ENCODE measurements at regions not wholly inside any gene's neighbourhood (a gene's known extent, or its start where the extent isn't known, plus 50 kb on each side); places are given as distances from the start of the nearest gene placed in this dataset.

GRCh38 chr20:24117383-24117782, 128.8 kb upstream of the GGTLC1 start:
- no peak overlapping the region for H3K4me3 Mint-ChIP-seq (ENCODE audit: unreplicated experiment)

GRCh38 chr20:24116611-24117010, 128.0 kb upstream of the GGTLC1 start:
- Mint-ChIP-seq H3K9me3 (ENCODE audit: unreplicated experiment) (peaks cover 3% of the 10 kb centered on the region), H3K27me3 (ENCODE audit: unreplicated experiment) (peaks cover 8% of the 10 kb centered on the region), H3K4me1 (ENCODE audit: unreplicated experiment) (peaks cover 14% of the 10 kb centered on the region), H3K36me3 (ENCODE audit: low read depth, unreplicated experiment) (no peaks in the 10 kb centered on the region), H3K4me3 (ENCODE audit: unreplicated experiment) (no peak overlapping the region), H3K27ac (ENCODE audit: unreplicated experiment) (no peak overlapping the region)
- DNase-seq (ENCODE audit: low spot score): no peak
- TF ChIP-seq CTCF (IDR thresholded peaks at IDR 0.05; ENCODE audit: unreplicated experiment): no peak

More at GRCh38 chr20:24117383-24117782, 128.8 kb upstream of the GGTLC1 start:
- Mint-ChIP-seq H3K9me3 (ENCODE audit: unreplicated experiment) (peaks cover 3% of the 10 kb centered on the region), H3K36me3 (ENCODE audit: low read depth, unreplicated experiment) (no peaks in the 10 kb centered on the region), H3K4me1 (ENCODE audit: unreplicated experiment) (peaks cover 14% of the 10 kb centered on the region), H3K27ac (ENCODE audit: unreplicated experiment) (no peak overlapping the region), H3K27me3 (ENCODE audit: unreplicated experiment) (peaks cover 8% of the 10 kb centered on the region)
- DNase-seq (ENCODE audit: low spot score): no peak
- TF ChIP-seq CTCF (IDR thresholded peaks at IDR 0.05; ENCODE audit: unreplicated experiment): no peak

GRCh38 chr20:24112360-24112759, 123.8 kb upstream of the GGTLC1 start:
- TF ChIP-seq CTCF (IDR thresholded peaks at IDR 0.05; ENCODE audit: unreplicated experiment): no peak
- peaks cover 8% of the 10 kb centered on the region for H3K4me1 Mint-ChIP-seq (ENCODE audit: unreplicated experiment)
- H3K36me3 Mint-ChIP-seq (ENCODE audit: low read depth, unreplicated experiment): no peaks in the 10 kb centered on the region
- H3K27me3 Mint-ChIP-seq (ENCODE audit: unreplicated experiment): peaks cover 1% of the 10 kb centered on the region
- H3K4me3 Mint-ChIP-seq (ENCODE audit: unreplicated experiment): no peak overlapping the region
- H3K27ac Mint-ChIP-seq (ENCODE audit: unreplicated experiment): no peak overlapping the region
- no peaks in the 10 kb centered on the region for H3K9me3 Mint-ChIP-seq (ENCODE audit: unreplicated experiment)
- DNase-seq (ENCODE audit: low spot score): no peak

- TF ChIP-seq CTCF (IDR thresholded peaks at IDR 0.05; ENCODE audit: unreplicated experiment): no peak
- Mint-ChIP-seq H3K36me3 (ENCODE audit: low read depth, unreplicated experiment) (no peaks in the 10 kb centered on the region), H3K9me3 (ENCODE audit: unreplicated experiment) (no peaks in the 10 kb centered on the region), H3K27me3 (ENCODE audit: unreplicated experiment) (peaks cover 1% of the 10 kb centered on the region), H3K4me1 (ENCODE audit: unreplicated experiment) (peaks cover 8% of the 10 kb centered on the region), H3K4me3 (ENCODE audit: unreplicated experiment) (no peak overlapping the region), H3K27ac (ENCODE audit: unreplicated experiment) (no peak overlapping the region)
- no peak for DNase-seq (ENCODE audit: low spot score)
Measured at GRCh38 chr20:24111858-24112257, 123.3 kb upstream of the GGTLC1 start.

- H3K36me3 Mint-ChIP-seq (ENCODE audit: low read depth, unreplicated experiment): no peaks in the 10 kb centered on the region
- H3K4me1 Mint-ChIP-seq (ENCODE audit: unreplicated experiment): no peaks in the 10 kb centered on the region
- H3K4me3 Mint-ChIP-seq (ENCODE audit: unreplicated experiment): no peak overlapping the region
- no peaks in the 10 kb centered on the region for H3K9me3 Mint-ChIP-seq (ENCODE audit: unreplicated experiment)
- no peak for TF ChIP-seq CTCF (IDR thresholded peaks at IDR 0.05; ENCODE audit: unreplicated experiment)
- H3K27ac Mint-ChIP-seq (ENCODE audit: unreplicated experiment): no peak overlapping the region
- no peak for DNase-seq (ENCODE audit: low spot score)
- H3K27me3 Mint-ChIP-seq (ENCODE audit: unreplicated experiment): peaks cover 4% of the 10 kb centered on the region
Measured at GRCh38 chr20:24109537-24109936, 121.0 kb upstream of the GGTLC1 start.
